ENCODE measurements at regions not wholly inside any gene's neighbourhood (a gene's known extent, or its start where the extent isn't known, plus 50 kb on each side); places are given as distances from the start of the nearest gene placed in this dataset.

DNA sequence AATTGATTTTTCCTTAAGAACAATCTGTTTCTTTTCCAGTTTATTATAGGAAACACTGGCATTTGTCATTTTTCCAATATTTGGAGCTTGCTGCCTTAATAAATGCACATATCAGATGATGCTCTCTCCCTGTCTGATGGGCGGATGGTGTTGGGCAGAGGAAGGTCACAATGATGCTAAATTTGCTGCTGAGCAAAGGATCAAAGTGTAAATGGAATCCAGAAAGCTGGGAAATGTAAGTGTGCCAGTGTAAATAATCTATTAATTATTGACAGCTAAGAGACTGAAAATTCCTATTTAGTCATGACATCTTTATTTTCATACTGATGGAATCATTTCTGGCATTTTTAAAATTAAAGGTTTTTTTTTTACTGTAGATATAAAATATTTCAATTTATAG lies 243.2 kb downstream of the PTBP2 start:
- no peak for DNase-seq (ENCODE audit: low read depth in 3 of 3)

DNA sequence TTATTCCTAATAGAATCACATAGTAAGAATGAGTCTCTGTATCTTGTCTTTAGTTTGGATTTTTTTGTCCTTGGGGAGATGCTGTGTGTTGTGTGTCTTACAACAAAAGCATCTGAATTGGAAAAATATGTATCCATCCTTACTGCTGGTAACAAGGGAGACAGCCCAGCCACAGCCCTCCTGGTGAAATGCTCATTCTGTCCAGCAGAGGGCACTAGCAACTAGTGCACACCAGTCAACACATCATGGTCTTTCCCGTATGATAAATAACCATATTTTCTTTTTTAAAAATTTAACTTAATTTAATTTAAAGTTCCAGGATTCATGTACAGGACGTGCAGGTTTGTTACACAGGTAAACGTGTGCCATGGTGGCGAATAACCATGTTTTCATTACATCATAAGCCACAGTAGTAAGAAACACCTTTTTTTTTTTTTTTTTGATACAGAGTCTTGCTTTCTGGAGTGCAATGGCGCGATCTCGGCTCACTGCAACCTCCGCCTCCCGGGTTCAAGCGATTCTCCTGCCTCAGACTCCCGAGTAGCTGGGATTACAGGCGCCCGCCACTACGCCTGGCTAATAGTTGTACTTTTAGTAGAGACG lies 245.1 kb downstream of the PTBP2 start:
- peak; percentile 43 to 58 (median 57) for DNase-seq (ENCODE audit: low read depth in 3 of 3)

DNA sequence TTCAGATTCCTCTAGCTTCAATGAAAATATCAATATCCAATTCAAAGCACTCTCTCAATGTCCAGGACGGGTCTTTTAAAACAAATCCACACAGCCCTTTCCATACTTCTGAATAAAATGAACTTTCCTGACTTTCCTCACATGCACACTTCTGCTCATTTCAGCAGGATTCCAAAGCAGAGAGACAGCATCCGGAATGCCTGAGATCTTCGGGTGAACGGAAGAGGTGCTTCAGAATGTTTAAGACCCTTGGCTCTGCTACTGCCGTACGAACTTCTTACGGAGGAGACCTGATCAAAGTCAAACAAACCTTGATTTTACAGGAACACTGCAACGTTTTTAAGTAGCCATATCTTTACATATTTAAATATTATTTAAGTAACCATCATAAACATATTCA lies 245.7 kb downstream of the PTBP2 start:
- no peak for DNase-seq (ENCODE audit: low read depth in 3 of 3)

DNA sequence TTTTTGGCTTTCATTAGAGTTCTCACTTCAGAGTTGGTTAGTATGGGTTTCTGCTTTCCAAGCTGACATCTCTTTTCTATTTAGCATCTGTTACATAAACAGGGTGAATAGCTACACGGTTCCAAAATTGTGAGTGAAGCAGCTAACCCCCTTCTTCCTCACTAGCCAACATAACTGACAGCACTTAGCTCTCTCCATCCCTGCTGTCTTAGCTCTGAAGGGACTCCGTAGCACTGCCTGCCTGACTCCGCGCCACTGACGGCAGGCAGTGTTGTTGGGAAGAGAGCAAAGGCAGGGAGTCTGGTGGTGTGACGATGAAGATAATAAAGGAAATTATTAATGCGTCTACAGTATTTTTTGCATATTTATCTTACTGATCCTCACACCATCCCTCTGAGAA lies 247.0 kb downstream of the PTBP2 start:
- no peak for DNase-seq (ENCODE audit: low read depth in 3 of 3)

DNA sequence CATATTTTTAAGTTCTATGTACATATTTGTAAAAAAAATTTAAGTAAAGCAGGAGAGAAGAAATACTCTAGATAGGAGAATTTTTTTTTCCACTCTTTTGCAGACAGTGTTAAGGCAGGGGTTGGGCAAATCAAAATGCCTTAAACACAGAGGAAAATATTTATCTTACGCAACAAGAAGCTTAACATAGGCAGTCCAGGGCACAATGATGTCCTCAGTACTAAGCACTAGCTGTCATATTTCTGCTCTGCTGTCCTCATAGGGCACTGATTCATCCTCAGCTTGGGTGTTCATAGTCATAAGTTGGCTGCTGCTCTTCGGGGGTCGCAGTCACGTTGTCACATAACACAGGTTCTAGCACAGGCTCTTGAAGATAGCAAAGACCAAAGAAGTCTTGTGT lies 247.4 kb downstream of the PTBP2 start:
- DNase-seq (ENCODE audit: low read depth in 3 of 3), result no peak

DNA sequence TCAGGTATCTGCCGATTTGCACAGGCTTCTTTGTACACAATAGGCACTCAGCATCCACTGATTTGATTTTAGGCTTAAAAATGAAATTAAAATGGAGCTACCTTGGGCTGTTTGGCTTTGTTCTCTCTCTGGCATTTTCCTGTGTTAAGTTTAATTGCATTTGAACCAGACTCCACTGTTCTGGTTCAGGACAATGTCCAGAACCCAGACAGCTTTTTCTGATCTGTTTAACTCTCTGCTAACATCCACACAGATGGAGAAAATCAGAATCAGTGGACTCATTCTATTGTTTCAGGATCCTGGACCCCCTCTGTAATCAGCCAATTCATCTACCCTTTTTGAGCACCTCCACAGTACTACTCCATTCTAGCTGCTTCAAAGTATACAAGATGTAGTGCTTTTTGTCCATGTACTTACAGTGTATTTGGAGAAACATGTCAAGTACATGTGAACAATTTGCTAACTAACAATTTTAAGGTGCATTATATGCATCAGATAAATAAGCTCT lies 248.1 kb downstream of the PTBP2 start:
- no peak for DNase-seq (ENCODE audit: low read depth in 3 of 3)

DNA sequence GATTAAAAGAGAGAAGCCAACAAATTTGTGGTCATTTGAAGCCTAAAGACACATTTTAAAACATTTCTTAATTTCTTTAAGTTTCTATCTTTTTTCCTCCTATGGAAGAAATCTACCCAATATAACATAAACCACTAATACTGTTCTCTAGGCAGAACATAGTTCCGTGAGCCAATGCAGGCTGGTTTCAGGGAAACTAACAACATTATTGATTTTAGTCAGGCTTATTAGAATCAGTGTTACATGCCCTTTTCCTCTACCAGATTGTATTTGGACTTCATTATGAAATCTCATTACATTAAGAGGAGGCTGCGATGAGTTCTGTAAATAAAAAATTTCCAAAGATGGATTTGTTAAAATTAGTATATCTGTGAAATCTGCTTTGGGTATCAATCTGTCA lies 249.9 kb downstream of the PTBP2 start:
- DNase-seq (ENCODE audit: low read depth in 3 of 3), result no peak

DNA sequence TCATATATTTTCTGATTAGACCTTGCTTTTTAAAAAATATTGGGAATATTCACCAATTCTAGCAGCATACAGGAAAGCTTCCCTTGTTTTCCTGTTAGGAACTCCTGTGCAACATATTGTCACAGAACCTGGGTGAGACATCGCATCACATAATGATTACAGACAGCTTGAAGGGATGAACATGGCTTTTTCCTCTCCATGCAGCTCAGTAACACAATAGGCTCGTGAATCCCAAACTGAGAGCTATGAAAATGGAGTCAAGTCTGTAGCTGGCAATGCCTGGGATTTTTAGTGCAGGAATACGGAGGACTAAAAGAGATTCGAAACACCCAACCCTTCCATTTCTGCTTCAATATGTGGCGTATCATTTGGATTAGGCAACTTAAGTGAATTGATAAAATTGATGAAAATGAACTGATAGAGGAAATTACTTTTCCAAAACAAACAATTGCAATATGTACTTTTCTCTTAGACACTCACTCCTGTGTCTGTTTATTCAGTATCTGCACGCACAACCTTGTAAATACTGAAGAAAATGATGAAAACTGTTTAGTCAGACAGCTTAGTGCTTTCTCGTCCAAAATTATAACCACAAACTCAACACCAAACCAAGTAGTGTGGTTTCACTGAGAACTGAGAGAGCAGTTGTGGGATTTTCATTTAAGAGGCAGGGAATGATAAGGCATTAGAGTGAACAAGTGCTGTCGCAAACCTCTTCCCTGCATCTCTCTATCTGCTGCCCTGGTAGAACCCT lies 250.4 kb downstream of the PTBP2 start:
- no peak for DNase-seq (ENCODE audit: low read depth in 3 of 3)

DNA sequence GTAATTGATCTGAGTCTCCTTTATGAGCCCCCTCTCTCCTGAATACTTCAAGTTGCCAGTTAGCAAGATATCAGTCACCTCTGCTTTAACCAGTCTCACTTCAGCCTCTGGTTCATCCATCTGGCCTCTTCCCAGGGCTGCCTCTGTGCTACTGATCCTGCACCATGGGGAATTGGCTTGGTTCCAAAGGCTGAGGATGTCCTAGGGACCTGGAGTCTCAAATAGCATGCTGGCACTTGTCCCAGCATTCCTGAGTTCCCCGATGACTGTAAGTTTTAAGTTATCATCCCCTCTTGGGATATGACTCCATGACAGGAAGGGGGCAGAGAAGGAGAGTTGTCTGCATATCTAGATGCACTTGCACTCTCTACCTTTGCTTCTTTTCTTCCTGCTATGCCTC lies 252.0 kb downstream of the PTBP2 start:
- no peak for DNase-seq (ENCODE audit: low read depth in 3 of 3)

DNA sequence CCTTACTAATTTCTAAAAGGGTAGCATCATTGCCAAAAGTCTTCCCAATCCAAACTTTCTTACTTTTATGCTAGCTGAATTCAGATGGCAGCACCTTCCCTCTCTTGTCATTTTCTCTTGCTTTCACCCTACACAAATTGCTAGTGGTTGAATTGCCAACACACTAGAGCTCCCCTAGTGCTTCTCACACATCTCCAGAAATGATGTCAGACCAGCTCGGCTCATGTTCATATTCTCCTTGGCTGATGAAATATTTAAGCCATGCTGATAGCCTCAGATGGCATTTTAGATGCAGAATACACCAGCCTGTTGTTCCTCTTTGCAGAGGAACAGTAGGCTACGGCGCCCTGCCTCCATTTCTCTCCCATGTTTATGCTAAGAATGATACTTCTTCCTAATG lies 256.9 kb downstream of the PTBP2 start:
- DNase-seq (ENCODE audit: low read depth in 3 of 3), result no peak

DNA sequence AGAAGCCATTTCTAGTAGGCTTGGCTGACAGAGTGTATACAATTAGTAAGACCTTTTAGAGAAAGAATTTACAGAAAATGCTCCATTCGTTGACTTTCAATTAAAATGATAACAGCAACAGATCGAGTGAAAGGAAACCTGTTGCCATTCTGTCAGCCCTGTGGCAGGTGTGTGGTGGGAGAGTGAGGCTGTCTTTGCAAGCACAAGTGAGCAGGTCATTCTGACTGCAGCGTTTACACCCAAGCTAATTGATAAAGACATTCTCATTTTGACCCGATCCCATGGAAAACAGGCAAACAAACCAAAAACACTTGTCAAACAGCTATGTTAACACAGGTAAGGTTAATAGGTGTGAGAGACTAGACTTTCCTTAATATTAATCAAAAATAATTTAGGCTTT lies 257.3 kb downstream of the PTBP2 start:
- no peak for DNase-seq (ENCODE audit: low read depth in 3 of 3)

DNA sequence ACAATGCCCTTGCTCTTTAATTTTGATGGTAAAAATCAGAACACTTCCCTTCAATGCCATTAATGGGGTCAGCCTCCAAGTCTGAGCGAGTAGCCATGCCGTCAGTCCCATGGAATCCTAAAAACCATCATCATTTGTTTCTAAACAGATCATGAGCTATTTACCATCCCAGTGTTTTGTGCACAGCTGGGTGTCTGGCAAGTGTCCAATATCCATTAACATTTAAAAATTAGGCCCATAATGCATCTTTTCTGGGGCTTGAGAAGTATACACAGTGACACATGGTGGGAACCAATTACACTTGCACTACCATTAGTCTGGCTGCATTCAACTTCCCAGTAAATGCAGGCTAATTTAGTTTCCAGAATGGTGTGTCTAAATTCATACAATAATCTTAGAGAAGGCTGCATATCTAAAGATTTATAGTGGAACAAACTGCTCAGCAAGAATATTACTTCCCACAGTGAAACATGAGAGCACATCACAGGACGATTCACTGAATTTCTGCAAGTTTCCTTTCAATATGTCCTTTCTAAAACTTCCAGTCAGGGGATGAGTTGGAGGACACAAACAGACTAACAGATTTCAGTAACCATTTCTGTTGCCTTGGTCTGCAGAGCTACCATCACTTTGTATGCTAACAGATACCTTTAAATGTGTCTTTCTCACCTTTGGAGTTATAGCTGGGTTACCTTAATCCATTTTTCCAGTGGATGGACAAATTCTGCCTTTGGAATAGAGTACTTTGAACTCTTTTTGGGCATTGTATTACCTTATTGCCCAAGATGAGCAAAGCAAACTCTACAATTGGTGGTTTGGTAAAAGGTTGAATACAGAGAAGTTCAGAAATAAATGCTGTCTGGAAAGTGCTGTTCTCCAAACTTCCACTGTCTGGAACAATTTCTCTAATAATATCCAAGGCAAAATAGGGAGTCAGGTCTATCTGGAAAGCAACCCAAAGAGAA lies 258.0 kb downstream of the PTBP2 start:
- no peak for DNase-seq (ENCODE audit: low read depth in 3 of 3)

DNA sequence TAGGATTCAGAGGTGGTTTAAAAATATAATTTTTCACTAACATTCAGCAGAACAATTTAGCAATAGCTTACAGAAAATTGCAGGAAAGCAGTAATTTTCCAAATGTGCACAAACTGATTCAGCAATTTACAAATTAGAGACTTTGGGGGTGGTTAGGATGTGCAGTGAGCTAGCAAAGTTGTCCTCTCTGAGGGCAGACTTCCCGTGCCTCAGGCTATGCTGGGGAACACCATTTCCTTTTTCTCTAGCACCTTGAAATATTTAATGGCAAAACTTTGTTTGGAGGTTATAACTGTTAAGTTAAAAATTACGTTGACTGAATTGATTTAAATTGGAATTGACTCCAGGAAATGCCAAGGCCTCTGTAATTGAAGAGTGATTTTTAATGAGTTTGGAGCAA lies 258.9 kb downstream of the PTBP2 start:
- no peak for DNase-seq (ENCODE audit: low read depth in 3 of 3)

DNA sequence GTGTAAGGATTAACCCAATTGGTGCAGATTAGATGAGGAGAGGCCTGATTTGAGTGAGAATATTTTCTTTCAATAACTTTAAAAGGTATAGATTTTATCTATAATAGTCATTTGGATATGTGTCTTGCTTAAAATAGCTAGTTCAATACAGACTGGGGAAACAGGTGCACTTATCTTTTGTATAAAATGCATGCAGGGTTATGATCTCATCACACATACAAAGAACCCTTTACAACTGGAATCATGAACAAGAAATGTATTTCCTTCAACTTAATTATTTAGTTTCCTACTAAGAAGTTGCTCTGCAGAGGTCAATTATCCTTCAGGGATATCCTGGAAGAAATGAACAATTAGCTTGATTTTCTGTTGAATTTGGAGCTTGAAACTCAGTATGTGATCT lies 259.6 kb downstream of the PTBP2 start:
- DNase-seq (ENCODE audit: low read depth in 3 of 3), result no peak

DNA sequence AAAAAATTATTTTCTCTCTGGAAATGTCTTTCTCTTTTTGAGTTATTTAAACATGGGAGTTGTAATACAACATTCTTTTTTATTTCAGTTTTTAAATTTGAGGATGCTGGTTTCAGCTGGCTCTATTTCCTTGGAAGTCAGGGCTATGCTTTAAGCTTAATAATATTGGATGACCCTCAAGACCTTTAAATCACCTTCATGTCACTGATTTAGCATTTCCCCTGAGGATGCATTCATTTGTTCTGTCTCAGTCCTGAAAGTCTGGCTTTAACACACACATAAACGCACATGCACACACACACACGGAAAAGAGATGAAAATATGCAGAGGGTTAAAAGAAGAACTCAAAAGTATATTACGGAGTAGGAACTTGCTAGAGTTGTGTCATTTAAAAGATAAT lies 260.5 kb downstream of the PTBP2 start:
- DNase-seq (ENCODE audit: low read depth in 3 of 3), result no peak

DNA sequence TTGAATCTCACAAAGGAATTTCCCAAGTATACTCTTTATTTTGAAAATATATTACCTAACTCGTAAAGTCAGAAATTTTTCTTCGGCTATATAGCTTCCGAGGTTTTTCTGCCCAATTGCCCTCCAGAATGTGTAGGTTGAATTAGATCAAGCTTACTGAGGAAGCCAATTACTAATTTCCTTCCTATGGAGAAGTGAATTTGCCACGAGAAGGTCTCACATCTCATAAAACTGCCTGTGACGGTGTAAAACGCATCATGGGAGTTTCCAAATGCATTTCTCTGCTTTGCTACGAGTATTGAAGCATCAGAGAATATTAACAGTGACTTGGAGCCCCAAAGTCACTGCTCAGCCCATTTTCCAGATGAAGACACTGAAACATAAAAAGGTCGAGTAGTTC lies 262.3 kb downstream of the PTBP2 start:
- no peak for DNase-seq (ENCODE audit: low read depth in 3 of 3)

DNA sequence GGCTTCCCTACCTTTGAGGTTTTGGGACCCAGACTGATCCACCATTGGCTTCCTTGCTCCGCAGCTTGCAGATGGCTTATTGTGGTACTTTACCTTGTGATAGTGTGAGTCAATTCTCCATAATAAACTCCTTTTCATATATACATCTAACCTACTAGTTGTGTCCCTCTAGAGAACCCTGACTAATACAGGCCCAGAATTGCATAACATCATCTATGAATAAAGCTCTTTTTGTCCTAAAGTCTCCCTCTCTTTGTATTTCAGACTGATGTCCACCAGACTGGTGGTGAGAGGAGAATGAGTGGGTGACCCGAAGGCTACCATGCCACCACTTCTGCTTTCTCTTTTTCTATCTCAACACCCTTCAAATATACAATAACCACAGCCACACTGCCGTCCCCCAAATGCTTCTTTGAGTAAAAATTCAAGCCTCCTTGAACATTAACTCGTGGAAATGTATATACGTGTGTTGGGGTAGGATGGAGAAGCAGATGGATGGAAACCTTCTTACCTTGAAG lies 265.7 kb downstream of the PTBP2 start:
- no peak for DNase-seq (ENCODE audit: low read depth in 3 of 3)

DNA sequence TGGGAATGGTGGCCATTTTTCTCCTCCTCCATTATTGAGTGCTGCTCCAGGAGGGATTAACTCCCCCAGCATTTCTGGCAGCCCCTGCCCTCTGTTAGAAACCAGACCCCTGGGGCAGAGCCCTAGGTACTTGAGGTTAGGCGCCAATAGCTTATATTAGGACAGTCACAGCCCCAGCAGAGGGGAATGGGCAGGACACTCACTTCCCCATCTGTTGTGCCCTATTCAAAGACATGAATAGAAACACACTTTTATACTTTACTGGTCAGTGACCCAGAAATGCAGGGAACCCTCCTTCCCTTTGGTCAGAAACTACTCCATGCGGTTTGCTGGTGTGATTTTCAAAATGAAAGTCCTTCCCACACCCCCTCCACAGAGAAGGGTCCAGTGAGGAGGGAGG lies 267.7 kb downstream of the PTBP2 start:
- no peak for DNase-seq (ENCODE audit: low read depth in 3 of 3)

DNA sequence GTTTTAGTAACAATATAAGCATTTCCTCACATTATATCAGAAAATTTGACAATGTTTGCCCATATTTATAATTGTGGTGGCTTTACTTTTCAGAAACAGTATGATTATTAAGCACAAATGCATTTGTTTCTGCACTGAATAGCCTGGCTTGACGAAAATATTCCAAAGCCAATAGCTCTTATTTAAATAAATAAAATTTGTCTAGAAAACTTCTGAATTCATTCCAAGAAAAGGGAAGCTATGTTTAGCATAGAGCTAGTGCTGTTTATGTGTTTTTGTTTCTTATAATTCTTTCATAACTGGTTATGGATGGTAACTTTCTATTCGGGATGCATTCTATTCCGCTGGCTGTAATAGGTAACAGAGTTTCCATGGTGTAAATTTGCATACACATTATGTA lies 268.6 kb downstream of the PTBP2 start:
- no peak for DNase-seq (ENCODE audit: low read depth in 3 of 3)

DNA sequence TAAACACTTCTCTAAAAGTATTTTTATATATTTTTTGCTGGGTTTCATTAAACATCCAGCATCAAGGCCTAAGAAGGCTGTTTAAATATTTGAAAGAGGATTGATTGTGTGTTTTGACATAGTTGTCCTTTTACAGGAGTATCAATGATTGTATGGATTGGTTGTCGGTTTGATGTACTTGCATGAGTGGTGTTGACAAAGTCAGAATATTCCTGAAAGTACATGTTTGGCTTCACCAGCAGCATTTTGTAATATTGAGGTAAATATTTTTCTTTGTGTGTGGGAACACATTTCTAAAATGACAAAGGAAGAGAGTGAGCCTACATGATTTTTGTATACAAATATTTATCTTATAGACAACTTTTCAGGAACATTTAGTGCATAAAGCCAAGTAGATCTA lies 269.7 kb downstream of the PTBP2 start:
- no peak for DNase-seq (ENCODE audit: low read depth in 3 of 3)

DNA sequence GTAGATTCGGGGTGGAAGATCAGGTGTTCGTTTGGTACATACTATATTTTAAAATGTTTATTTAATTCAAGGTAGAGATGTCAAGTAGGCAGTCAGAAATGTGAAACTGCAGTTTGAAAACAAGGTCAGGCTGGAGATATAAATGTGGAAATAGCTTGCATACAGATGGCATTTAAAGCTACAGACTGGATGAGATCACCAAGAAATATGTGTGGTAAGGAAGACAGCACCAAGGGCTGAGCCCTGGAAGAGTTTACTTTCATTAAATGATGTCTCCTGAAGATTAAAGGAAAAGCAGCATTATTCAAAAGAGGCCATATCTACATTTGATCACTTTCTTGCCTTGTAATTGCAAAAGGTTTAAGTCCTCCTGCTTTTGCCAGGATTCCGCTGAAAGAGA lies 271.3 kb downstream of the PTBP2 start:
- DNase-seq (ENCODE audit: low read depth in 3 of 3), result no peak

DNA sequence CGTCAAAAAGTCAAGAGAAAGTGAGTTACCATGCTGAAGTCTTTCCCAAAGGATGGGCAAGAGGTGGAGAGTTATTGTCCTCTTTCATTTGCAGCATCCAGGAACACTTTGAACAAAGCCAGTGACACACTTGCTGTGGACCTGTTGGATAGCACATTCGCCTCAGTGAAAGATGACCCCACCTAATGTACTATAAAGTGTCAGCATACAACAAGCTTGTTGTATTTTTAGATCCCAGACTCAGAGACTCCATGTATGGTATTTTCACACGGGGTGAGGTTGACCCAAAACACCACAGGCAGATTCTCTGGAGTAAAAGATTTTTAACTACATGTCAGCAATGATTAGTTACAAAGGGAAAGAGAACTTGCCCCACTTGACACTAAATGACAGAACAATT lies 273.8 kb downstream of the PTBP2 start:
- DNase-seq (ENCODE audit: low read depth in 3 of 3), result no peak

Measured in stimulated activated CD4-positive, alpha-beta T cell treated with anti-CD3 and anti-CD28 coated beads, TNF-alpha, amount 100 ng/mL, for 48 hours (primary cell).